NK-92 treated with Interleukin-12 subunit alpha and Interleukin-12 subunit beta, amount 100 ng/mL, for 24 hours (cell line): ENCODE measurements at regions not wholly inside any gene's neighbourhood (a gene's known extent, or its start where the extent isn't known, plus 50 kb on each side); places are given as distances from the start of the nearest gene placed in this dataset.

Experiments
- DNase-seq: peaks from one replicate; lab custom pipeline; 2025; lab: John Stamatoyannopoulos, UW

- DNase-seq = no peak
Observed at GRCh38 chr20:24762791-24763350, 186.2 kb upstream of the CST7 start.

GRCh38 chr20:24763386-24764026 lies 185.6 kb upstream of the CST7 start:
- no peak for DNase-seq

GRCh38 chr20:24764027-24764793 lies 184.9 kb upstream of the CST7 start:
- DNase-seq = no peak

- no peak for DNase-seq
Observed at GRCh38 chr20:24764794-24765202, 184.3 kb upstream of the CST7 start.

GRCh38 chr20:24765316-24766142 lies 183.5 kb upstream of the CST7 start:
- no peak for DNase-seq

- DNase-seq = no peak
Observed at GRCh38 chr20:24766143-24766527, 182.9 kb upstream of the CST7 start.

GRCh38 chr20:24766826-24767622 lies 182.0 kb upstream of the CST7 start:
- DNase-seq = no peak

GRCh38 chr20:24767623-24768100 lies 181.4 kb upstream of the CST7 start:
- DNase-seq = no peak

GRCh38 chr20:24768201-24768636 lies 180.8 kb upstream of the CST7 start:
- no peak for DNase-seq

GRCh38 chr20:24768713-24769601 lies 180.1 kb upstream of the CST7 start:
- DNase-seq = no peak

GRCh38 chr20:24769878-24770627 lies 179.0 kb upstream of the CST7 start:
- DNase-seq = no peak

GRCh38 chr20:24770628-24771541 lies 178.2 kb upstream of the CST7 start:
- DNase-seq = no peak

- DNase-seq = no peak
Observed at GRCh38 chr20:24771542-24772061, 177.5 kb upstream of the CST7 start.

- no peak for DNase-seq
Observed at GRCh38 chr20:24772667-24773066, 176.4 kb upstream of the CST7 start.

- DNase-seq = no peak
Observed at GRCh38 chr20:24773168-24773567, 175.9 kb upstream of the CST7 start.

- peak; percentile 49 for DNase-seq
Observed at GRCh38 chr20:24773751-24774201, 175.3 kb upstream of the CST7 start.

- DNase-seq = no peak
Observed at GRCh38 chr20:24775966-24776365, 173.1 kb upstream of the CST7 start.

GRCh38 chr20:24776755-24777271 lies 172.3 kb upstream of the CST7 start:
- DNase-seq = no peak
